ENCODE measurements at regions not wholly inside any gene's neighbourhood (a gene's known extent, or its start where the extent isn't known, plus 50 kb on each side); places are given as distances from the start of the nearest gene placed in this dataset.

GRCh38 chr11:134941326-134941725, 529.3 kb upstream of the B3GAT1 start:
- TF ChIP-seq POLR2AphosphoS5 (IDR thresholded peaks at IDR 0.05): no peak
- TF ChIP-seq CTCF (IDR thresholded peaks at IDR 0.05): no peak
- TF ChIP-seq POLR2A (IDR thresholded peaks at IDR 0.05): no peak
- TF ChIP-seq EP300 (IDR thresholded peaks at IDR 0.05): no peak
